ENCODE measurements at regions not wholly inside any gene's neighbourhood (a gene's known extent, or its start where the extent isn't known, plus 50 kb on each side); places are given as distances from the start of the nearest gene placed in this dataset.

GRCh38 chr2:163822033-163822432, 86.2 kb upstream of the FIGN start:
- H3K79me2 ChIP-seq (ENCODE audit: insufficient read depth) = no peaks in the 10 kb centered on the region
- ChIA-PET CTCF (no interaction called here), POLR2A (no interaction called here)
- H3F3A ChIP-seq (replicated peaks; ENCODE audit: insufficient read depth) = no peaks in the 10 kb centered on the region
- H3K9ac ChIP-seq = no peak overlapping the region
- H3K27ac ChIP-seq (ENCODE audit: low read depth in 2 of 2, low read length in 1 of 2) = no peak overlapping the region
- TF ChIP-seq SIN3A (IDR thresholded peaks at IDR 0.05; ENCODE audit: borderline replicate concordance, low read depth, low read length) = no peak
- no peak for TF ChIP-seq ELF1 (IDR thresholded peaks at IDR 0.05)
- no peak for TF ChIP-seq GATA2 (CRISPR knock-in tag; IDR thresholded peaks at IDR 0.05)
- TF ChIP-seq FOXM1 (IDR thresholded peaks at IDR 0.05; ENCODE audit: low read depth) = no peak
- TF ChIP-seq RXRA (IDR thresholded peaks at IDR 0.05; ENCODE audit: borderline replicate concordance, low read depth) = no peak
- no peak for TF ChIP-seq FOSL2 (IDR thresholded peaks at IDR 0.05; ENCODE audit: borderline replicate concordance, low read depth)
- TF ChIP-seq ZBTB33 (IDR thresholded peaks at IDR 0.05; ENCODE audit: borderline replicate concordance, low read depth) = no peak
- no peak for TF ChIP-seq RFX5 (IDR thresholded peaks at IDR 0.05; ENCODE audit: low read length)
- no peak for TF ChIP-seq JUND (IDR thresholded peaks at IDR 0.05)
- no peak for TF ChIP-seq NRF1 (IDR thresholded peaks at IDR 0.05; ENCODE audit: low read depth, low read length)
- no peak for TF ChIP-seq EZH2phosphoT487 (IDR thresholded peaks at IDR 0.05; ENCODE audit: borderline replicate concordance, low read depth)
- no peak for TF ChIP-seq YY1 (IDR thresholded peaks at IDR 0.05; ENCODE audit: low read depth)
- TF ChIP-seq PBX3 (IDR thresholded peaks at IDR 0.05) = no peak
- TF ChIP-seq RAD21 (IDR thresholded peaks at IDR 0.05; ENCODE audit: low read length) = no peak
- no peak for TF ChIP-seq EP300 (IDR thresholded peaks at IDR 0.05; ENCODE audit: borderline replicate concordance in 1 of 2, low read depth in 1 of 2, low read length in 1 of 2)
- no peak for TF ChIP-seq MAX (IDR thresholded peaks at IDR 0.05; ENCODE audit: low read depth)
- TF ChIP-seq REST (IDR thresholded peaks at IDR 0.05; ENCODE audit: low read depth, low read length) = no peak
- no peak for TF ChIP-seq TAF1 (IDR thresholded peaks at IDR 0.05; ENCODE audit: borderline replicate concordance, low read depth, low read length)
- no peak for TF ChIP-seq MEF2A (IDR thresholded peaks at IDR 0.05; ENCODE audit: borderline replicate concordance, low read depth)
- no peak for DNase-seq
- H3K4me3 ChIP-seq (ENCODE audit: low read depth in 2 of 2, low read length in 1 of 2) = no peak overlapping the region
- H3K4me2 ChIP-seq = no peak overlapping the region
- H3K36me3 ChIP-seq (replicated peaks in 1 of 2; ENCODE audit: control insufficient read depth in 1 of 2, insufficient read depth in 2 of 2, low read length in 1 of 2) = no peaks in the 10 kb centered on the region
- H3K9me2 ChIP-seq = no peaks in the 10 kb centered on the region
- H3K27me3 ChIP-seq (ENCODE audit: insufficient read depth) = no peaks in the 10 kb centered on the region
- H3K4me1 ChIP-seq (ENCODE audit: control insufficient read depth in 1 of 2, insufficient read depth in 2 of 2, low read depth in 1 of 2, low read length in 1 of 2) = no peaks in the 10 kb centered on the region
- no peaks in the 10 kb centered on the region for H4K20me1 ChIP-seq (ENCODE audit: insufficient read depth)
- no peak overlapping the region for H2AFZ ChIP-seq (ENCODE audit: low read depth)
- no peaks in the 10 kb centered on the region for H3K9me3 ChIP-seq

Data from SK-N-SH (cell line).